H1 (cell line): ENCODE measurements at regions not wholly inside any gene's neighbourhood (a gene's known extent, or its start where the extent isn't known, plus 50 kb on each side); places are given as distances from the start of the nearest gene placed in this dataset.

ENCODE experiments used
- CBX5 ChIP-seq: fragments of 300-800, 300-1000 bp; sonication (generic); IDR thresholded peaks from 2 replicates; pipeline ENCODE4 v1.7.1; 2016; ENCODE audit warnings: antibody characterized with exemption, low read length, low read depth
- JUND ChIP-seq: IDR thresholded peaks from 2 replicates; pipeline ENCODE4 v1.6.1; 2011; ENCODE audit warnings: mild to moderate bottlenecking, improper control_type of control experiment, low read length
- KDM5A ChIP-seq: fragments of 200-600 bp; IDR thresholded peaks from 2 replicates; pipeline ENCODE4 v1.7.1; 2012; ENCODE audit warnings: mild to moderate bottlenecking, low read length, inconsistent platforms, mixed read lengths
- SIRT6 ChIP-seq: IDR thresholded peaks from one replicate; pipeline ENCODE4 v1.7.1; 2012; ENCODE audit warnings: low read length, inconsistent platforms

GRCh38 chr3:176942305-176942704 is 255.0 kb downstream of the TBL1XR1 start (continued):
- TF ChIP-seq CBX5 = no peak
- TF ChIP-seq SIRT6 = no peak
- TF ChIP-seq KDM5A = no peak
- no peak for TF ChIP-seq JUND
- TF ChIP-seq, all 59 proteins: peak for 0
